GM12892 (cell line): ENCODE measurements at regions not wholly inside any gene's neighbourhood (a gene's known extent, or its start where the extent isn't known, plus 50 kb on each side); places are given as distances from the start of the nearest gene placed in this dataset.
"Not testable (repeated sequence)": the region's sequence is repeated elsewhere in the genome, so short reads cannot be mapped to it uniquely, and the experiment has no call there.

Source experiments
- DNase-seq: peaks from one replicate; pipeline ENCODE4 v3.0.0; 2011; ENCODE audit not compliant: insufficient read length
- FAIRE-seq: peaks from 2 replicates; lab custom pipeline; 2011; peaks lifted over from hg19 to GRCh38; lab: Jason Lieb, UNC
- POLR2A ChIP-seq: IDR thresholded peaks from 2 replicates; pipeline ENCODE4 v1.6.1; 2011; ENCODE audit warnings: low read depth, low read length, control low read depth
- POLR2AphosphoS5 ChIP-seq: IDR thresholded peaks from 2 replicates; pipeline ENCODE4 v1.6.1; 2011; ENCODE audit warnings: low read depth, low read length, control low read depth
- TAF1 ChIP-seq: IDR thresholded peaks from 2 replicates; pipeline ENCODE4 v1.6.1; 2011; ENCODE audit warnings: low read depth, mild to moderate bottlenecking, control low read depth, low read length, borderline replicate concordance

DNA sequence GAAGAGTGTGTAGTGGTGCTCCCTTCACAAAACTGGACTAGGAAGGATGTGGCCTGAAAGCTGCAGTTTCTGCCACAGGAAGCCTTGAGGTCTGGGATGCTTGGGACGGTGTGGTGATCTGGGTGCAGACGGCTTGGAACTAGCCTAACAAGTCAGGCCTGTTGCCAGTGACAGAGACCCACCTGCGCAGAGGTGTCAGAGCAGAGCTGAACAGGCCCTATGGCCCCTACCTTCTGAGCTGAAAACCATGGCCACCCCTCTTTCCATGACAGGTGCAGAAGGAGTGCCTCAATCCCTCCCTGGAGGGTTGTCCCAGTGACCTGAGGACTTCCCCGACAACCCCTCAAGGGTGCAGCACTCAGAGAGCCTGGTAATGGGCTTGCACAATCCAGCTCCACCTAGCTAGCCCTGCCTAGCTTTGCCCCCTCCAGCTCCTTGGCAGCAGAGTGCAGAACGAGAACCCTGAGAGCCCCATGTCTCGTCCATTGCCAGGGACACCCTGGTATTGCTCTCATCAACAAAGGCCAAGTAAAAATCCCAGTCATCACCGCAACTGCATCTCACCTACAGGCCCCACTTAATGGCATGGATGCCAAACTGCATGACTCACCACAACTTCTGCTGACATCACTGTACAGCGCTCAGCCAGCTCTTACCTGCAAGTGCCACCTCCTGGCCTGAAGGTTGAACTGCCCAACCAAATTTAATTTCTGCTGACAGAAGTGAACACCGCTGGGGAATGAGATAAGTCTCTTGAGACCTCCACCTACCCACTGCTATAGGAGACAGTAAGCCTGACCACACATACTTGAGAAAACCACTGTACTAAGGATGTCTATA is 563.1 kb downstream of the TFAP2A start:
- TF ChIP-seq POLR2A (no peak), TAF1 (no peak), POLR2AphosphoS5 (no peak)
- no peak for FAIRE-seq
- no peak for DNase-seq

DNA sequence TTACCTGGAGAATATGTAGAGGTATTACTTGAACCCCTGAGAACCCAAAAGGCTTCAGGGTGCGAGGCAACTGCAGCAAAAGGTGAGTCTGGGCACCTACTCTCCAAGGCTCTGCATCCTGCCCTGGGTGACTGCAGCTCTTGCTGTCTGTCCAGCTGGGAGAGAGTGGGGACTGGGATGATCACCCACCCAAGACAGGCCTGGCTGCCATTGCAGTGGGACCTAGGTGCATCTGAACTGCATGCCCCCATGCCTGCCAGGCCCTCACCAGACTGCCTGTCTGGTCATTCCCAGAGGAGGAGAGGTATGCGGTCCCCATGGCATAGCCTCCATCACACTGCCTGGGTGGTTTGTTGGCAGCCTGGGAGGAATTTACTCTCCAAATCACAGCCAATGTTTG is 563.9 kb downstream of the TFAP2A start:
- FAIRE-seq (no peak), DNase-seq (no peak)
- TF ChIP-seq TAF1 (no peak), POLR2AphosphoS5 (no peak), POLR2A (no peak)

DNA sequence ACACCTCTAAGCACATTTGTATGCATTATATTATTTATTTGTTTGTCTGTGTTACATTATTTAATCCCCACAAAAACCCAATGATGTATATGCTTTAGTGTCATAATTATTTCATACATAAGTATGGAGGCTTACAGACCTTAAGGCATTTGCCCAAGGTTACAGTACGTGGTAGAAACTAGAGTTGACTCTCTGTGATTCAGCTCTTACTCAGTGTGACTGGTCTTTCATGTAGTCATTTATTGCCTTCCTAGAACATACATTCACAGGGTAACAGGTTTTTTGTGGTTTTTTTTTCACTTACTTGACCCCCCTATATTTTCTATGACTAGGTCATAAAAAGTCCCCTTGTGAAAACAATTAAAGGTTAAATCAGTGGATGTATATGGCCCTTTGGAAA is 566.8 kb downstream of the TFAP2A start:
- DNase-seq (no peak), FAIRE-seq (no peak)
- TF ChIP-seq POLR2A (no peak), TAF1 (no peak), POLR2AphosphoS5 (no peak)

DNA sequence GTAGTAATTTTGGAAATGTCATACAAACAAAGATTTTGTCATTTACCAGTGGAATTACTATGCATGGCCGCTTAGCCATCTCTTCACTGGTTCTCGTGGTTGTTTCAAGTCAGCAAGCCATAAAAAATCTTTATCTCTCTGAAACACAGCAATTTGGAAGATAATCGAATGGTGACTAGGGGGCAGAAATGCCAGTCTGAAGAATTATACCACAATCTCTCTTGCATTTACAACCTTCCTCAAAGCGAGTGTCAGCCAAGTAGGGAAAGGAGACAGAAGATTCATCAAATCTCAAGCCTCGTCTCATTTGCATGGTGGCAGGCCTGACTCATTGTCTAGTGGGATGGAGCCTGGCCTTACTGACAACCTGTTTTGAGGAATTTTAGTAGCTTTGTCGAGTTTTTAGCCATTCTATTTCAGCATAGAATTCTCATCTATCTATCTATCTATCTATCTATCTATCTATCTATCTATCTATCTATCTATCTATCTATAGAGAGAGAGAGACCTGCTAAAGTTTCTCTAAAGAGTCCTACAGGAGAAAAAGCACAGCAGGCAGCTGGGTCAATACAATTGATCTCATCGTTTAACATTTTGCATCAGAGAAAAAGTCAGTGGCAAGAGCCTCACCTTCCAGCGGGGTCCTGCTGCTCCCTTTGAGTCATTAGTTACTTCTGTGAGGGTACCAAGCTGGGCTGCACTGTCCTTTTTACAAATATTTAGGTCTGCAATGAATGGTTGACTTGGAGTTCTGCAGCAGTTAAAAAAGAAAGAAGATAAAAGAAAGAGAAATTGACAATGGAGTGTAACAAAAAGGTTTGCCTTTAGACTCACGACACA is 572.8 kb downstream of the TFAP2A start:
- FAIRE-seq (no peak), DNase-seq (no peak)
- TF ChIP-seq TAF1 (no peak), POLR2A (no peak), POLR2AphosphoS5 (no peak)

DNA sequence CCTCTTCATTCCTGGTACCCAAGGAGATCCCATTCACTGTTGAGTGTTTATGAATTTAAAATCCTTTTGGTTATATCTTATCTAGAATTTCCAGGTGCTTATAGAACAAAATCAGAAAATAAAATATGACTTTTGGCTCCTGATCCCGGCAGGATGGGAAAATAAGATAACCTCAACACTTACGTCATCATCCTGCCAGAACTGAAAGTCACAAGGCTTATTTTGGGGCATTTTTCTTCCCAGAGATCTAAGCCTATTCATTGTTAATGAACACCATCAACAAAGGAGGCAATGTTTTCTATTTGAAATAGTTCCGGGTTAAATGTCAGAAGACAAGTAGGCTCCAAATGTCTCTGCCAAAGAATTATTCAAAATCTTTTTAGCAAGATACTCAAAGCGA is 580.6 kb downstream of the TFAP2A start:
- DNase-seq (no peak), FAIRE-seq (no peak)
- TF ChIP-seq TAF1, result no peak
- no peak for TF ChIP-seq POLR2AphosphoS5
- no peak for TF ChIP-seq POLR2A

DNA sequence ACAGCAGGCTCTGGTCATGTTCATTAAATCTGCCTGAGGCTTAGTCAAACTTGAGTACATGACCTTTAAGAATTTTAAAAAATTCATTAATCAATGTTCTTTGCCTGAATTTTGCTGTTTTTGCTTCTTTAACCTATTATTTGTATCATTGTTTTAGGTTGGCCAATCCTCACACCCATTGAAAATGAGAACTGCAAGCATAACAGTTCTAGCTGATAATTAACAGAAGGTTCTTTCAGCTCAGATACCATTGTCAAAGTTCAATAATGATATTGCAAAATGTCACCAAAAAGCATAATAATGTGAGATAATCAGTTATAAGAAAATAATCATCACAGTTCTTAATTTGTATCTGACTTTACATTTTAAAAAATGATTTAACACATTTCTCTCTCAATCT is 583.1 kb downstream of the TFAP2A start:
- TF ChIP-seq POLR2AphosphoS5, result no peak
- no peak for TF ChIP-seq TAF1
- TF ChIP-seq POLR2A, result no peak
- FAIRE-seq, result no peak
- no peak for DNase-seq

DNA sequence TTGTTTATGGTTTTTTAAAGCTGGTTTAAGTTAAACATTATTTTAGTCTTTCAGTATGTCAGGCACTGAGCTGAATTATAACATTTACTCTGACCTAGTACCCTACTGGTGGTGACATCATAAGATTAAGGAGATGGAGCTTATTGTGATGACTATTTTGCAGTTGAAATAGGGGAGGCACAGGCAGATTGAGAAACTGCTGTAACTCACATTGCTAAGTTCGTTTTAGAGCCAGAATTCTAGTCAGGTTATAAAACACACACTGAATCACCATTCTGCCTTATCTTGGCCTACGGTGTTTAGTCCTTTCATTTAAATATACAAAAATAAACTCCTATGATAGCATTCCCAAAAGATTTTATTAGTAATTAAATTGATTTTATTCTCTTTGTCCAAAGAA is 584.1 kb downstream of the TFAP2A start:
- no peak for DNase-seq
- no peak for FAIRE-seq
- TF ChIP-seq POLR2AphosphoS5, result no peak
- no peak for TF ChIP-seq POLR2A
- TF ChIP-seq TAF1, result no peak

DNA sequence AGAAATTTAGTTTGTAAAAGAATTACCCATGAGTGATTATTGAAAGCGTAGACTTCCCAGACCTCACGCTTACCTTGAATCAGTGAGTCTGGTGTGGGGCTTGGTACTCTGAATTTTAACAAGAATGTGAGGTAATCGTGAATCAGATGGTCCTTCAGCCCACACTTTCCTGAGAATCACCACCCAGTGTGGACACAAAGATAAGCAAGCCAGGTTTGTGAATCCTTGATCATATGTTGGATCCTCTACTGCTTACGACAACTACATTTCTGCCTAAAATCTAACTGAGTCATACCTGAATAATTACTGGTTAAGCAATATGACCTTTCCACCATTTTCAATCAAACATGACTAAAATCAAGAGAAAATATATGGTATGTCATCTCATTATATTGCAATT is 589.3 kb downstream of the TFAP2A start:
- DNase-seq (no peak), FAIRE-seq (no peak)
- TF ChIP-seq POLR2A (no peak), POLR2AphosphoS5 (no peak), TAF1 (no peak)

DNA sequence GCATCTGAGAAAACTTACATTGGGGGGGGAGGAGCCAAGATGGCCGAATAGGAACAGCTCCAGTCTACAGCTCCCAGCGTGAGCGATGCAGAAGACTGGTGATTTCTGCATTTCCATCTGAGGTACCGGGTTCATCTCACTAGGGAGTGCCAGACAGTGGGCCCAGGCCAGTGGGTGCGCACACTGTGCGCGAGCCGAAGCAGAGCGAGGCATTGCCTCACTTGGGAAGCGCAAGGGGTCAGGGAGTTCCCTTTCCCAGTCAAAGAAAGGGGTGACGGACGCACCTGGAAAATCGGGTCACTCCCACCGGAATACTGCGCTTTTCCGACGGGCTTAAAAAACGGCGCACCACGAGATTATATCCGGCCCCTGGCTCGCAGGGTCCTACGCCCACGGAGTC is 604.1 kb downstream of the TFAP2A start:
- not testable (repeated sequence) for FAIRE-seq

DNA sequence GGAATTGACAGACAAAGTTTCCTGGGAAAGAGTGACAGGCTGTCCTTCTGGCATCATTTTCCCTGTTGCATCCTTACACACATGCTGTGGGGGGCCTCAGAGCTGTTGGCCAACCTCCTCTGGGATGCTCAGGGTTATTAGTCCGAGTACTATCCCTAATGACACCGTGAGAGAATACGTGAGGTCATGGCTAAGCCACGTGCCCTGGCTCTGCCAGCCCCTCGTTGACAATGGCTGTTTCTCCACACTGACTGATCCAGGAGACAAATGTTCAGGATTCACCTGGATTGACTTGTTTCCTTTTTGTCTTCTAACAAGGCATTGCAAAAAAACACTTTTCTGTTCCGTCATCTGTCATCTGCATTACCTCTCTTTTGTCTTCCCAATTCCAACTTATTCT is 604.6 kb downstream of the TFAP2A start:
- DNase-seq (no peak), FAIRE-seq (no peak)
- TF ChIP-seq TAF1 (no peak), POLR2AphosphoS5 (no peak), POLR2A (no peak)

More for the DNA sequence above, 604.1 kb downstream of the TFAP2A start:
- DNase-seq, result not testable (repeated sequence)

DNA sequence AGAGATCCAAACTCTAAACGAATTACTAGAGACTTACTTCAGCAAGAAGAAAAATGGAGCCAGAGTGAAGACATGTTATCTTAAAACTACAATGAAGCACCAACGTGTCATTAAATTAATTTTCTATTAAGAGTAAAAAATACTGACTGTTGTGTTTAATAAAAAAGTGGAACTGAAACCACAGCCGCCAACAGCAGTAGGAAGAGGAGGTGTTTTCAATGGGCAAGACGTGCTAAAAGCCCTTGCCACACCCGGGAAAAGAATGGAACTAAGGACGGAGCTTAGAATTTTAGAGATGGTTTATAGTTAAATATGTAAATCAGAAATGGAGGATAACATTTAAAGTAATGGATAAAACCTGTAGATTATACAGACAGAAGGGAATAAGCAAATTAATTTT is 608.7 kb downstream of the TFAP2A start:
- DNase-seq (no peak), FAIRE-seq (no peak)
- TF ChIP-seq TAF1, result no peak
- TF ChIP-seq POLR2A, result no peak
- TF ChIP-seq POLR2AphosphoS5, result no peak

DNA sequence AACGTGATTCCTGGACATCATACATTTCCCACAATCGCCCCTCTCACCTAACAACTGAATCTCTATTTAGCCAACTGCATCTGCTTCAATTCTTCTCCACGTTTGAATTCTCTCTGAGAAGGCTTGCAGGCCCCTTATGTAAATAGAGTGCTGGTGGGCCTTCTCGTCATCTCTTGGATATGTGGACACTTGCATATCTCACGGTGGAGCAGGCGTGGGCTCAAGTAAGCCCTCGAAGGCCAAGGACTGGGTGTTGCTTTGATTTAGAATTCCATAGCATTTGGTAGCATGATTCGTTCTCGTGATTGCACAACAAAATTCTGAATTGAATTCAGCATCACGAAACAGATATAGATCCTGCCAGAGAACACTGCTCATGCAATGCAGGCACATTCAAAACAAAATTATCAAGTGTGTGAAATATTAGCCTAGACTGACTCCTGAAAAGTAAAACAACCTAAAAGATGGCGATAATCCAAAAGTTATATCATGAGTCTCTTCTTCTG is 613.6 kb downstream of the TFAP2A start:
- no peak for DNase-seq
- TF ChIP-seq TAF1, result no peak
- TF ChIP-seq POLR2A, result no peak
- TF ChIP-seq POLR2AphosphoS5, result no peak
- no peak for FAIRE-seq
